Panc1 (cell line): ENCODE measurements at regions not wholly inside any gene's neighbourhood (a gene's known extent, or its start where the extent isn't known, plus 50 kb on each side); places are given as distances from the start of the nearest gene placed in this dataset.

ENCODE experiments used
- ATAC-seq: fragments of 200-7000 bp; cut with Tn5 transposase; 2 replicates; pipeline ENCODE4 v1.9.1; 2020; ENCODE audit warnings: mild to moderate bottlenecking, moderate library complexity
- BruUV-seq: library from RNA; stranded (reverse); fragments of 400-500 nt; replicated peaks from 2 replicates; lab custom pipeline; 2021; lab: Mats Ljungman, UMichigan
- CTCF ChIA-PET: fragments of 300-600 bp; sonication (Branson Sonifier 250); formaldehyde crosslinking; loops from one replicate; lab custom pipeline; 2022; ENCODE audit warnings: antibody characterized with exemption; lab: Charles Lee
- POLR2A ChIA-PET: fragments of 300-600 bp; sonication (Branson Sonifier 250); formaldehyde crosslinking; loops from one replicate; lab custom pipeline; 2022; ENCODE audit warnings: antibody characterized with exemption; lab: Charles Lee
- DNase-seq: peaks from one replicate; pipeline ENCODE4 v3.0.0-alpha.2; 2010; ENCODE audit warnings: low read depth, low spot score
- H3K27ac ChIP-seq: 2 replicates; pipeline ENCODE4 v1.5.1; 2011; ENCODE audit warnings: mild to moderate bottlenecking, low read length, inconsistent platforms
- H3K27me3 ChIP-seq: fragments of 200-500 bp; sonication (Bioruptor generic); 2 replicates; pipeline ENCODE4 v1.6.0; 2014; ENCODE audit warnings: low read length, inconsistent platforms; ENCODE audit not compliant: control insufficient read depth, insufficient read depth
- H3K36me3 ChIP-seq: fragments of 200-500 bp; sonication (Bioruptor generic); 2 replicates; pipeline ENCODE4 v1.5.1; 2014; ENCODE audit warnings: inconsistent platforms, mild to moderate bottlenecking, low read length, moderate library complexity; ENCODE audit not compliant: control insufficient read depth, insufficient read depth
- H3K4me1 ChIP-seq: 2 replicates; pipeline ENCODE4 v1.5.1; 2011; ENCODE audit warnings: inconsistent platforms, mild to moderate bottlenecking, low read length, moderate library complexity; ENCODE audit not compliant: control insufficient read depth, insufficient read depth
- H3K4me3 ChIP-seq, 2 experiments: 2 replicates each; pipeline ENCODE4 v1.5.1; 2011 to 2012; ENCODE audit warnings: low read depth in 2 of 2, low read length in 2 of 2, mild to moderate bottlenecking in 2 of 2, inconsistent platforms in 1 of 2, moderate library complexity in 1 of 2
- H3K9me3 ChIP-seq: fragments of 200-500 bp; sonication (Bioruptor generic); 2 replicates; pipeline ENCODE4 v1.5.1; 2014; ENCODE audit warnings: low read depth, mild to moderate bottlenecking, inconsistent platforms, low read length, moderate library complexity; ENCODE audit not compliant: control insufficient read depth, insufficient read depth
- CTCF ChIP-seq: fragments of 450-650 bp; IDR thresholded peaks from 2 replicates; pipeline ENCODE4 v1.5.1; 2017; ENCODE audit warnings: mild to moderate bottlenecking
- POLR2AphosphoS5 ChIP-seq: IDR thresholded peaks from 2 replicates; pipeline ENCODE4 v1.6.1; 2012; ENCODE audit warnings: mild to moderate bottlenecking, low read depth, low read length, moderate library complexity
- REST ChIP-seq, 2 experiments: IDR thresholded peaks; 2 replicates each; pipeline ENCODE4 v1.6.1; 2011 to 2012; ENCODE audit warnings: low read depth in 2 of 2, control low read depth in 1 of 2, low read length in 1 of 2, mild to moderate bottlenecking in 1 of 2, moderate library complexity in 1 of 2; ENCODE audit not compliant: insufficient read depth in 1 of 2
- SIN3A ChIP-seq: IDR thresholded peaks from 2 replicates; pipeline ENCODE4 v1.6.1; 2012; ENCODE audit warnings: low read depth, mild to moderate bottlenecking, low read length, moderate library complexity, borderline replicate concordance; ENCODE audit not compliant: insufficient read depth
- TCF7L2 ChIP-seq: IDR thresholded peaks from 2 replicates; pipeline ENCODE4 v1.6.1; 2011; ENCODE audit warnings: mild to moderate bottlenecking, low read depth, low read length, inconsistent platforms
- in situ Hi-C: cut with HindIII; loops from 2 replicates; pipeline ENCODE4 v1.10.0; 2016; ENCODE audit warnings: low sequenced_read_pairs, low pct_unique_long_range_greater_than_20kb
- intact Hi-C: fragments of 100-400 bp; cut with micrococcal nuclease; formaldehyde crosslinking; loops from one replicate; pipeline ENCODE4 v1.10.0; 2022; ENCODE audit not compliant: unreplicated experiment

DNA sequence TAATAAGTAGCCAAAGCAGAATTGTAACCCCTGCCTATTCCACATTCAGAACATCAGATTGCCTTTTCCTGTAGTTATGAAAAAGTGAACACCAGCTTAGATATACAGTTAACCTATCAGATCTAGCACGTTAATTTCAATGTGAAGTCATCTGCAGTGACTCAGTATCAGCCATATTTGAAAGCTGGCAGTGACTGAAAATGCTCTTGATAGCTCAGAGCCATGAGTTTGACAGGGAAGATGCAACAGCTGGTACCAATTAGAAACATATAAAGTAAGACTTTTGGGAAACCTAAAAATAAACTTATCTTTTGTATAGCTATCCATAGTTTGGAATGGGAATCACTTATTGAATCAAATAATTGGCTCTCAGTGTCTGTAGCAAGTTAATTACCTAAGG, 284.1 kb upstream of the NPSR1 start:
- no peaks in the 10 kb centered on the region for H3K4me1 ChIP-seq
- intact Hi-C loops = no loop called here

GRCh38 chr7:34382166-34382893, 275.7 kb upstream of the NPSR1 start:
- Histone ChIP-seq H3K27ac (no peak overlapping the region), H3K36me3 (no peaks in the 10 kb centered on the region), H3K9me3 (peaks cover 4% of the 10 kb centered on the region), H3K4me3 (no peak overlapping the region), H3K4me1 (no peaks in the 10 kb centered on the region), H3K27me3 (no peaks in the 10 kb centered on the region)
- no peak for TF ChIP-seq SIN3A
- TF ChIP-seq POLR2AphosphoS5 = no peak
- no peak for TF ChIP-seq CTCF
- TF ChIP-seq REST (IDR thresholded peaks at IDR 0.05; ENCODE audit: insufficient read depth in 1 of 2, low read depth in 2 of 2, low read length in 1 of 2) = no peak
- TF ChIP-seq TCF7L2 = no peak
- intact Hi-C loops (loop anchor here (10.0 kb wide), 1 partner anchor 62 kb away; no protein-coding TSS in a partner anchor), in situ Hi-C loops (no loop called here)
- no peak for ATAC-seq
- BruUV-seq = no TSS peak
- CTCF ChIA-PET = no interaction called here
- POLR2A ChIA-PET = no interaction called here
- no peak for DNase-seq

More for the DNA sequence above, 284.1 kb upstream of the NPSR1 start:
- H3K27me3 ChIP-seq = no peaks in the 10 kb centered on the region
- in situ Hi-C loops = no loop called here
- no TSS peak for BruUV-seq
- DNase-seq = no peak
- ChIA-PET POLR2A (no interaction called here), CTCF (no interaction called here)
- no peak overlapping the region for H3K4me3 ChIP-seq
- no peaks in the 10 kb centered on the region for H3K9me3 ChIP-seq
- no peaks in the 10 kb centered on the region for H3K36me3 ChIP-seq
- TF ChIP-seq TCF7L2 = no peak
- no peak for TF ChIP-seq REST (IDR thresholded peaks at IDR 0.05; ENCODE audit: insufficient read depth in 1 of 2, low read depth in 2 of 2, low read length in 1 of 2)
- no peak for TF ChIP-seq SIN3A
- TF ChIP-seq CTCF = no peak
- TF ChIP-seq POLR2AphosphoS5 = no peak
- no peak overlapping the region for H3K27ac ChIP-seq
- no peak for ATAC-seq
